ENCODE measurements at regions not wholly inside any gene's neighbourhood (a gene's known extent, or its start where the extent isn't known, plus 50 kb on each side); places are given as distances from the start of the nearest gene placed in this dataset.
"Not testable (repeated sequence)": the region's sequence is repeated elsewhere in the genome, so short reads cannot be mapped to it uniquely, and the experiment has no call there.

- Histone ChIP-seq H3K27me3 (ENCODE audit: control insufficient read depth, insufficient read depth, low read length) (peaks cover 20% of the 10 kb centered on the region), H3K4me1 (ENCODE audit: control insufficient read depth, insufficient read depth, low read length) (peaks cover 3% of the 10 kb centered on the region), H3K9me3 (replicated peaks; ENCODE audit: control insufficient read depth, low read depth, low read length) (no peaks in the 10 kb centered on the region), H3K4me3 (ENCODE audit: low read length) (no peak overlapping the region), H3K27ac (ENCODE audit: low read length) (no peak overlapping the region), H3K36me3 (ENCODE audit: control insufficient read depth, insufficient read depth, low read length) (no peaks in the 10 kb centered on the region)
- DNase-seq = no peak
- no CpG with 5 or more reads among the region's 2 CpGs for WGBS (ENCODE audit: insufficient coverage)
Observed at GRCh38 chrX:139191286-139191685, 339.3 kb upstream of the F9 start.

GRCh38 chrX:139187738-139188137, 342.8 kb upstream of the F9 start:
- peaks cover 6% of the 10 kb centered on the region for H3K27me3 ChIP-seq (ENCODE audit: control insufficient read depth, insufficient read depth, low read length)
- WGBS (ENCODE audit: insufficient coverage) = 73% methylated on average over 4 of the region's 4 CpGs
- no peak for DNase-seq
- no peaks in the 10 kb centered on the region for H3K36me3 ChIP-seq (ENCODE audit: control insufficient read depth, insufficient read depth, low read length)
- H3K4me3 ChIP-seq (ENCODE audit: low read length) = no peak overlapping the region
- no peak overlapping the region for H3K27ac ChIP-seq (ENCODE audit: low read length)
- H3K4me1 ChIP-seq (ENCODE audit: control insufficient read depth, insufficient read depth, low read length) = no peaks in the 10 kb centered on the region
- no peaks in the 10 kb centered on the region for H3K9me3 ChIP-seq (replicated peaks; ENCODE audit: control insufficient read depth, low read depth, low read length)

- H3K27ac ChIP-seq (ENCODE audit: low read length) = no peak overlapping the region
- H3K4me1 ChIP-seq (ENCODE audit: control insufficient read depth, insufficient read depth, low read length) = no peaks in the 10 kb centered on the region
- no peak overlapping the region for H3K4me3 ChIP-seq (ENCODE audit: low read length)
- H3K36me3 ChIP-seq (ENCODE audit: control insufficient read depth, insufficient read depth, low read length) = no peaks in the 10 kb centered on the region
- WGBS (ENCODE audit: insufficient coverage) = no CpG with 5 or more reads among the region's 1 CpG
- H3K27me3 ChIP-seq (ENCODE audit: control insufficient read depth, insufficient read depth, low read length) = peaks cover 2% of the 10 kb centered on the region
- DNase-seq = no peak
- no peaks in the 10 kb centered on the region for H3K9me3 ChIP-seq (replicated peaks; ENCODE audit: control insufficient read depth, low read depth, low read length)
Observed at GRCh38 chrX:139186991-139187390, 343.5 kb upstream of the F9 start.

GRCh38 chrX:139179592-139179991, 350.9 kb upstream of the F9 start:
- Histone ChIP-seq H3K27me3 (ENCODE audit: control insufficient read depth, insufficient read depth, low read length) (peaks cover 2% of the 10 kb centered on the region), H3K27ac (ENCODE audit: low read length) (no peak overlapping the region), H3K9me3 (replicated peaks; ENCODE audit: control insufficient read depth, low read depth, low read length) (no peaks in the 10 kb centered on the region), H3K4me1 (ENCODE audit: control insufficient read depth, insufficient read depth, low read length) (no peaks in the 10 kb centered on the region), H3K4me3 (ENCODE audit: low read length) (no peak overlapping the region), H3K36me3 (ENCODE audit: control insufficient read depth, insufficient read depth, low read length) (no peaks in the 10 kb centered on the region)
- WGBS (ENCODE audit: insufficient coverage) = no CpG with 5 or more reads among the region's 1 CpG
- DNase-seq = no peak

- Histone ChIP-seq H3K4me1 (ENCODE audit: control insufficient read depth, insufficient read depth, low read length) (no peaks in the 10 kb centered on the region), H3K27me3 (ENCODE audit: control insufficient read depth, insufficient read depth, low read length) (peaks cover 2% of the 10 kb centered on the region), H3K9me3 (replicated peaks; ENCODE audit: control insufficient read depth, low read depth, low read length) (no peaks in the 10 kb centered on the region), H3K27ac (ENCODE audit: low read length) (no peak overlapping the region), H3K4me3 (ENCODE audit: low read length) (no peak overlapping the region), H3K36me3 (ENCODE audit: control insufficient read depth, insufficient read depth, low read length) (no peaks in the 10 kb centered on the region)
- WGBS (ENCODE audit: insufficient coverage) = 46% methylated on average over 2 of the region's 4 CpGs
- peak; percentile 6 for DNase-seq
Observed at GRCh38 chrX:139178980-139179379, 351.6 kb upstream of the F9 start.

- Histone ChIP-seq H3K9me3 (replicated peaks; ENCODE audit: control insufficient read depth, low read depth, low read length) (no peaks in the 10 kb centered on the region), H3K36me3 (ENCODE audit: control insufficient read depth, insufficient read depth, low read length) (no peaks in the 10 kb centered on the region), H3K4me3 (ENCODE audit: low read length) (no peak overlapping the region), H3K27me3 (ENCODE audit: control insufficient read depth, insufficient read depth, low read length) (no peaks in the 10 kb centered on the region), H3K27ac (ENCODE audit: low read length) (no peak overlapping the region), H3K4me1 (ENCODE audit: control insufficient read depth, insufficient read depth, low read length) (no peaks in the 10 kb centered on the region)
- DNase-seq = no peak
- no CpG with 5 or more reads among the region's 1 CpG for WGBS (ENCODE audit: insufficient coverage)
Observed at GRCh38 chrX:139172731-139173130, 357.8 kb upstream of the F9 start.

- Histone ChIP-seq H3K27ac (ENCODE audit: low read length) (no peak overlapping the region), H3K36me3 (ENCODE audit: control insufficient read depth, insufficient read depth, low read length) (no peaks in the 10 kb centered on the region), H3K4me3 (ENCODE audit: low read length) (no peak overlapping the region), H3K4me1 (ENCODE audit: control insufficient read depth, insufficient read depth, low read length) (no peaks in the 10 kb centered on the region), H3K9me3 (replicated peaks; ENCODE audit: control insufficient read depth, low read depth, low read length) (no peaks in the 10 kb centered on the region), H3K27me3 (ENCODE audit: control insufficient read depth, insufficient read depth, low read length) (no peaks in the 10 kb centered on the region)
- WGBS (ENCODE audit: insufficient coverage) = 60% methylated on average over 5 of the region's 5 CpGs
- no peak for DNase-seq
Observed at GRCh38 chrX:139170526-139171173, 359.9 kb upstream of the F9 start.

- no peak for DNase-seq
- Histone ChIP-seq H3K4me3 (ENCODE audit: low read length) (no peak overlapping the region), H3K27ac (ENCODE audit: low read length) (no peak overlapping the region), H3K4me1 (ENCODE audit: control insufficient read depth, insufficient read depth, low read length) (no peaks in the 10 kb centered on the region), H3K27me3 (ENCODE audit: control insufficient read depth, insufficient read depth, low read length) (peaks cover 2% of the 10 kb centered on the region), H3K36me3 (ENCODE audit: control insufficient read depth, insufficient read depth, low read length) (no peaks in the 10 kb centered on the region), H3K9me3 (replicated peaks; ENCODE audit: control insufficient read depth, low read depth, low read length) (no peaks in the 10 kb centered on the region)
- WGBS (ENCODE audit: insufficient coverage) = no CpG with 5 or more reads among the region's 1 CpG
Observed at GRCh38 chrX:139167282-139167681, 363.3 kb upstream of the F9 start.

- DNase-seq = no peak
Observed at GRCh38 chrX:139158256-139158655, 372.3 kb upstream of the F9 start.

GRCh38 chrX:139156356-139156755, 374.2 kb upstream of the F9 start:
- peaks cover 4% of the 10 kb centered on the region for H3K27me3 ChIP-seq (ENCODE audit: control insufficient read depth, insufficient read depth, low read length)
- H3K36me3 ChIP-seq (ENCODE audit: control insufficient read depth, insufficient read depth, low read length) = no peaks in the 10 kb centered on the region
- H3K9me3 ChIP-seq (replicated peaks; ENCODE audit: control insufficient read depth, low read depth, low read length) = no peaks in the 10 kb centered on the region
- no peak overlapping the region for H3K27ac ChIP-seq (ENCODE audit: low read length)
- H3K4me1 ChIP-seq (ENCODE audit: control insufficient read depth, insufficient read depth, low read length) = no peaks in the 10 kb centered on the region
- no peak for DNase-seq
- no CpG with 5 or more reads among the region's 4 CpGs for WGBS (ENCODE audit: insufficient coverage)
- no peak overlapping the region for H3K4me3 ChIP-seq (ENCODE audit: low read length)

More at GRCh38 chrX:139158256-139158655, 372.3 kb upstream of the F9 start:
- H3K27ac ChIP-seq (ENCODE audit: low read length) = no peak overlapping the region
- H3K4me3 ChIP-seq (ENCODE audit: low read length) = no peak overlapping the region
- H3K36me3 ChIP-seq (ENCODE audit: control insufficient read depth, insufficient read depth, low read length) = no peaks in the 10 kb centered on the region
- no peaks in the 10 kb centered on the region for H3K27me3 ChIP-seq (ENCODE audit: control insufficient read depth, insufficient read depth, low read length)
- no peaks in the 10 kb centered on the region for H3K4me1 ChIP-seq (ENCODE audit: control insufficient read depth, insufficient read depth, low read length)
- H3K9me3 ChIP-seq (replicated peaks; ENCODE audit: control insufficient read depth, low read depth, low read length) = no peaks in the 10 kb centered on the region
- no CpG with 5 or more reads among the region's 2 CpGs for WGBS (ENCODE audit: insufficient coverage)

GRCh38 chrX:139146625-139147024, 383.9 kb upstream of the F9 start:
- H3K4me1 ChIP-seq (ENCODE audit: control insufficient read depth, insufficient read depth, low read length); H3K27me3 ChIP-seq (ENCODE audit: control insufficient read depth, insufficient read depth, low read length); H3K27ac ChIP-seq (ENCODE audit: low read length); H3K9me3 ChIP-seq (replicated peaks; ENCODE audit: control insufficient read depth, low read depth, low read length); H3K36me3 ChIP-seq (ENCODE audit: control insufficient read depth, insufficient read depth, low read length); H3K4me3 ChIP-seq (ENCODE audit: low read length); DNase-seq: not testable (repeated sequence)
- no CpG with 5 or more reads among the region's 5 CpGs for WGBS (ENCODE audit: insufficient coverage)

Measured in muscle of leg (tissue), 3 donors.